ENCODE measurements at regions not wholly inside any gene's neighbourhood (a gene's known extent, or its start where the extent isn't known, plus 50 kb on each side); places are given as distances from the start of the nearest gene placed in this dataset.

DNA sequence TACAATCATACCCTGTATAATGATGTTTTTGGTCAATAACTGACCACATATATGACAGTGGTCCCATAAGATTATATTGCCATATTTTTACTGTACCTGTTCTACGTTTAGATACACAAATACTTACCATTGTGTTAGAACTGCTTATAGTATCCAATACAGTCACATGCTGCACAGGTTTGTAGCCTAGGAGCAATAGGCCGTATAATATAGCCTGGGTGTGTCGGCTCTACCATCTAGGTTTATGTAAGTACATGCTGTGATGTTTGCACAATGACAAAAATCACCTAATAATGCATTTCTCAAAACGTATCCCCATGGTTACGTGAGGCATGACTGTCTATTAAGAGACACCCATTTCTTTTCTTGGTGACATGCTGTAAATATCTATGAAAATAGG, 55.0 kb upstream of the APCDD1 start:
- H3K9me3 ChIP-seq (ENCODE audit: control insufficient read depth in 2 of 3, insufficient read depth in 1 of 3, low read length in 3 of 3) = no peaks in the 10 kb centered on the region
- no peaks in the 10 kb centered on the region for H3K4me1 ChIP-seq (ENCODE audit: control insufficient read depth in 2 of 3, insufficient read depth in 2 of 3, low read depth in 1 of 3, low read length in 3 of 3)
- DNase-seq = no peak

GRCh38 chr18:10400534-10401307, 53.7 kb upstream of the APCDD1 start:
- TF ChIP-seq, protein P1, sequence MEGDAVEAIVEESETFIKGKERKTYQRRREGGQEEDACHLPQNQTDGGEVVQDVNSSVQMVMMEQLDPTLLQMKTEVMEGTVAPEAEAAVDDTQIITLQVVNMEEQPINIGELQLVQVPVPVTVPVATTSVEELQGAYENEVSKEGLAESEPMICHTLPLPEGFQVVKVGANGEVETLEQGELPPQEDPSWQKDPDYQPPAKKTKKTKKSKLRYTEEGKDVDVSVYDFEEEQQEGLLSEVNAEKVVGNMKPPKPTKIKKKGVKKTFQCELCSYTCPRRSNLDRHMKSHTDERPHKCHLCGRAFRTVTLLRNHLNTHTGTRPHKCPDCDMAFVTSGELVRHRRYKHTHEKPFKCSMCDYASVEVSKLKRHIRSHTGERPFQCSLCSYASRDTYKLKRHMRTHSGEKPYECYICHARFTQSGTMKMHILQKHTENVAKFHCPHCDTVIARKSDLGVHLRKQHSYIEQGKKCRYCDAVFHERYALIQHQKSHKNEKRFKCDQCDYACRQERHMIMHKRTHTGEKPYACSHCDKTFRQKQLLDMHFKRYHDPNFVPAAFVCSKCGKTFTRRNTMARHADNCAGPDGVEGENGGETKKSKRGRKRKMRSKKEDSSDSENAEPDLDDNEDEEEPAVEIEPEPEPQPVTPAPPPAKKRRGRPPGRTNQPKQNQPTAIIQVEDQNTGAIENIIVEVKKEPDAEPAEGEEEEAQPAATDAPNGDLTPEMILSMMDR (IDR thresholded peaks at IDR 0.05; ENCODE audit: borderline replicate concordance, extremely low read depth, insufficient read depth) = no peak
- Histone ChIP-seq H3K27me3 (ENCODE audit: control insufficient read depth, insufficient read depth, low read length) (no peaks in the 10 kb centered on the region), H3K4me1 (ENCODE audit: control insufficient read depth in 2 of 3, insufficient read depth in 2 of 3, low read depth in 1 of 3, low read length in 3 of 3) (no peaks in the 10 kb centered on the region), H3K27ac (ENCODE audit: low read depth in 2 of 2, low read length in 2 of 2) (no peak overlapping the region), H3K9ac (ENCODE audit: low read length in 3 of 3) (no peak overlapping the region), H3K4me3 (ENCODE audit: low read length in 3 of 3) (no peak overlapping the region), H3K36me3 (ENCODE audit: control insufficient read depth in 2 of 3, insufficient read depth in 3 of 3, low read length in 3 of 3) (no peaks in the 10 kb centered on the region), H3K9me3 (ENCODE audit: control insufficient read depth in 2 of 3, insufficient read depth in 1 of 3, low read length in 3 of 3) (no peaks in the 10 kb centered on the region)
- no peak for DNase-seq
- no peak for FAIRE-seq
- intact Hi-C loops (cut with DNase I) = no loop called here

More for the DNA sequence above, 55.0 kb upstream of the APCDD1 start:
- no peak for FAIRE-seq
- intact Hi-C loops (cut with DNase I) = no loop called here
- Histone ChIP-seq H3K36me3 (ENCODE audit: control insufficient read depth in 2 of 3, insufficient read depth in 3 of 3, low read length in 3 of 3) (no peaks in the 10 kb centered on the region), H3K27me3 (ENCODE audit: control insufficient read depth, insufficient read depth, low read length) (no peaks in the 10 kb centered on the region), H3K4me3 (ENCODE audit: low read length in 3 of 3) (no peak overlapping the region), H3K9ac (ENCODE audit: low read length in 3 of 3) (no peak overlapping the region), H3K27ac (ENCODE audit: low read depth in 2 of 2, low read length in 2 of 2) (no peak overlapping the region)
- TF ChIP-seq, protein P1 (IDR thresholded peaks at IDR 0.05; ENCODE audit: borderline replicate concordance, extremely low read depth, insufficient read depth) = no peak

DNA sequence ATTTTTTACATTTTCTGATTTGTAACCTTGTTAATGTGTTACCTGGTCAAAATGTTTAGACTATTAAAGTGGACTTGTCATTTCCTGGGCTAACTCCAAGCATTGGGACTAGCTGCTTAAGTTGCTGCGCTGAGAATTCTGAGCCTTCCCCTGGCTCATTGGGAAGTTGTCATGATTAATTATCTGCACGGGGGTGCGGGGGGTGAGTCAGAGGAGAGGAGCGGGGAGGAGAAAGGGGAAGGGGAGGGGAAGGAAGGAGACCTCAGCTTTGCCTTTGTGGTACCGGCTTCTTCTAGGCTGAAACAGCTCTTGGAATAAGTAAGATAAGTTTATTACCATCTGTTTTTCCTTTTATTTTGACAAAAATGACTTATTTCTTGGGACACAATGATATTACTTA, 52.9 kb upstream of the APCDD1 start:
- DNase-seq (peak in 3 of 5 donors; percentile 56 to 77 (median 74)), FAIRE-seq (no peak)
- no peak overlapping the region for H3K4me3 ChIP-seq (ENCODE audit: low read length in 3 of 3)
- no peaks in the 10 kb centered on the region for H3K4me1 ChIP-seq (ENCODE audit: control insufficient read depth in 2 of 3, insufficient read depth in 2 of 3, low read depth in 1 of 3, low read length in 3 of 3)
- TF ChIP-seq, protein P1 (IDR thresholded peaks at IDR 0.05; ENCODE audit: borderline replicate concordance, extremely low read depth, insufficient read depth) = no peak
- intact Hi-C loops (cut with DNase I) = no loop called here
- no peaks in the 10 kb centered on the region for H3K36me3 ChIP-seq (ENCODE audit: control insufficient read depth in 2 of 3, insufficient read depth in 3 of 3, low read length in 3 of 3)
- H3K27me3 ChIP-seq (ENCODE audit: control insufficient read depth, insufficient read depth, low read length) = no peaks in the 10 kb centered on the region
- no peak overlapping the region for H3K9ac ChIP-seq (ENCODE audit: low read length in 3 of 3)
- no peak overlapping the region for H3K27ac ChIP-seq (ENCODE audit: low read depth in 2 of 2, low read length in 2 of 2)
- no peaks in the 10 kb centered on the region for H3K9me3 ChIP-seq (ENCODE audit: control insufficient read depth in 2 of 3, insufficient read depth in 1 of 3, low read length in 3 of 3)

Data from kidney (tissue), 13 donors.